Left lung (tissue), 4 donors: ENCODE measurements at regions not wholly inside any gene's neighbourhood (a gene's known extent, or its start where the extent isn't known, plus 50 kb on each side); places are given as distances from the start of the nearest gene placed in this dataset.

Experiments
- ATAC-seq: fragments of 200-7000 bp; cut with Tn5 transposase; one replicate; pipeline ENCODE4 v1.9.1; 2020; ENCODE audit warnings: moderate library complexity
- DNase-seq, 4 donors: peaks; one replicate each; pipeline ENCODE4 v3.0.0-alpha.2; 2013 to 2020
- H3K27ac ChIP-seq, 2 donors: fragments of 200-600 bp; sonication (generic) in 1 of 2; one replicate each; pipeline versions ENCODE4 v1.5.0 to v1.8.0; 2020 to 2021
- H3K27me3 ChIP-seq, 2 donors: fragments of 200-600 bp; sonication (generic) in 1 of 2; one replicate each; pipeline versions ENCODE4 v1.5.0 to v1.8.0; 2020 to 2021
- H3K36me3 ChIP-seq, 2 donors: fragments of 200-600 bp; sonication (generic) in 1 of 2; one replicate each; pipeline versions ENCODE4 v1.5.0 to v1.8.0; 2020 to 2021
- H3K4me1 ChIP-seq, 2 donors: fragments of 200-600 bp; one replicate each; pipeline ENCODE4 v1.8.0; 2021
- H3K4me3 ChIP-seq, 2 donors: fragments of 200-600 bp; sonication (generic) in 1 of 2; one replicate each; pipeline versions ENCODE4 v1.5.0 to v1.8.0; 2020 to 2021; ENCODE audit warnings: mild to moderate bottlenecking in 1 of 2
- H3K9me3 ChIP-seq, 2 donors: fragments of 200-600 bp; sonication (generic) in 1 of 2; one replicate each; pipeline versions ENCODE4 v1.5.0 to v1.8.0; 2020 to 2021
- intact Hi-C, 2 donors: fragments of 100-400 bp; cut with DNase I; formaldehyde crosslinking; loops; one replicate each; pipeline versions ENCODE4 v1.11.2 to v1.14.2; 2022
- TF ChIP-seq, protein P1 (sequence below), 2 donors: fragments of 200-600 bp; sonication (generic) in 1 of 2; IDR thresholded peaks; one replicate each; pipeline versions ENCODE4 v1.5.0 to v1.8.0; 2021; ENCODE audit warnings: antibody characterized with exemption in 2 of 2
- donor health status: DM: no; HTN: yes; CAD: no.
- donor health status: DM: no; HTN: no; CAD: no.

DNA sequence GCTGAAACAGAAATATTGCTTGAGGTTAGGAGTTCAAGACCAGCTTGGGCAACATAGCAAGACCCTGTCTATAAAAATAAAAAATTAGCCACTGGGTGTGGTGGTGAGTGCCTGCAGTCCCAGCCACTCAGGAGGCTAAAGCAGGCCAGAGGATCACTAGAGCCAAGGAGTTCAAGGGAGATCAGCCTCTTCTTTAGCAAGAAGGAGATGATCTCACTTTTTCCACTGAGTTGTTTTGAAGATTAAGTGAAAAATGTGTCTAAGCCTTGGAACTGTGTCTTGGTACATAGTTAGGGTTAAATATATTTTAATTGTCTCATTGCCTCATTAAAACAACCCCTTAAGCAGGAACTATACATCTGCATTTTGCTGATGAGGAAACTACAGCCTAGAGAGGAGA, 279.0 kb upstream of the ZFP64 start:
- no peaks in the 10 kb centered on the region for H3K4me1 ChIP-seq
- TF ChIP-seq, protein P1, sequence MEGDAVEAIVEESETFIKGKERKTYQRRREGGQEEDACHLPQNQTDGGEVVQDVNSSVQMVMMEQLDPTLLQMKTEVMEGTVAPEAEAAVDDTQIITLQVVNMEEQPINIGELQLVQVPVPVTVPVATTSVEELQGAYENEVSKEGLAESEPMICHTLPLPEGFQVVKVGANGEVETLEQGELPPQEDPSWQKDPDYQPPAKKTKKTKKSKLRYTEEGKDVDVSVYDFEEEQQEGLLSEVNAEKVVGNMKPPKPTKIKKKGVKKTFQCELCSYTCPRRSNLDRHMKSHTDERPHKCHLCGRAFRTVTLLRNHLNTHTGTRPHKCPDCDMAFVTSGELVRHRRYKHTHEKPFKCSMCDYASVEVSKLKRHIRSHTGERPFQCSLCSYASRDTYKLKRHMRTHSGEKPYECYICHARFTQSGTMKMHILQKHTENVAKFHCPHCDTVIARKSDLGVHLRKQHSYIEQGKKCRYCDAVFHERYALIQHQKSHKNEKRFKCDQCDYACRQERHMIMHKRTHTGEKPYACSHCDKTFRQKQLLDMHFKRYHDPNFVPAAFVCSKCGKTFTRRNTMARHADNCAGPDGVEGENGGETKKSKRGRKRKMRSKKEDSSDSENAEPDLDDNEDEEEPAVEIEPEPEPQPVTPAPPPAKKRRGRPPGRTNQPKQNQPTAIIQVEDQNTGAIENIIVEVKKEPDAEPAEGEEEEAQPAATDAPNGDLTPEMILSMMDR (IDR thresholded peaks at IDR 0.05) = no peak
- DNase-seq (no peak), ATAC-seq (no peak)
- intact Hi-C loops = no loop called here
- H3K4me3 ChIP-seq = no peak overlapping the region
- H3K27me3 ChIP-seq = no peaks in the 10 kb centered on the region
- H3K36me3 ChIP-seq = no peaks in the 10 kb centered on the region
- no peaks in the 10 kb centered on the region for H3K9me3 ChIP-seq
- no peak overlapping the region for H3K27ac ChIP-seq

DNA sequence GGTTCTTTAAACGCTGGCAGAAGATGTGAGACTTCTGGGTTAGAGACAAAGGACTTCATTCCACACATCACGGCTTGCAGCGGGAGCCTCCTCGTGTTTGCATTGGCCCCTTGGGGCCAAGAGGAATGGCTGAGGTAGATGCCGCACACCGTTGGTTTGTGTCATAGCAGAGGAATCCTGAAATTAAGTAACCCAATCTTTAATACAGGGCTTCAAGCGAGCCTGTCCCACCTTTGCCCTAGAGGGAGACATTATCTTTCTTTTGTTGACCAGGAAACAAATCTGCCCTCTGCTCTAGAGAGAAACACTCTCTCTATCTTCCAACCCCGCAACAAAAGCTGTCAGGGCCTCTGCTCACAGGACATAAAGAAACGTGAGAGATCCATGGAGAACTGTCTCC, 277.5 kb upstream of the ZFP64 start:
- DNase-seq = no peak
- no peaks in the 10 kb centered on the region for H3K36me3 ChIP-seq
- no peaks in the 10 kb centered on the region for H3K4me1 ChIP-seq
- ATAC-seq = no peak
- no peaks in the 10 kb centered on the region for H3K9me3 ChIP-seq
- peaks cover 0 to 11% of the 10 kb centered on the region in 2 donors for H3K27me3 ChIP-seq
- H3K4me3 ChIP-seq = no peak overlapping the region
- no peak overlapping the region for H3K27ac ChIP-seq
- intact Hi-C loops = no loop called here
- TF ChIP-seq, protein P1 (IDR thresholded peaks at IDR 0.05) = no peak

DNA sequence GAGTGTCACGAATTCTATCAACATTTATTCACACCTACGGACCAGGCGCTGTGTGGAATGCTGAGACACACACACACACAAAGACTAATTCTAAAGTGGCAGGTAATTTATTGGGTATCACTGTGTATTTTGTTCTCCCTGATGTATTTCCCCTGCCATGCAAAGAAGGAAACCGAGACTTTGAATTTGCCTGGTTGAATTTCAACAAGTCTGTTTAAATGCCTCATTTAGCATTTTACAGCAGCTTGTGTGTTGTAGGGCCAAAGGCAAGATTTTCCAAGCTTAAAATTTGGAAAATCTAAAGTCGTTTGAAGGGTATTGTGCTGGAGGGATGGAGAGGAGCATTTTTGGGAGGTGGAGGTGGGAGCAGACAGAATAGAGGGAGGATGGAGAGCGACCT, 274.4 kb upstream of the ZFP64 start:
- TF ChIP-seq, protein P1 (IDR thresholded peaks at IDR 0.05) = no peak
- no peaks in the 10 kb centered on the region for H3K4me1 ChIP-seq
- H3K9me3 ChIP-seq = no peaks in the 10 kb centered on the region
- H3K27ac ChIP-seq = no peak overlapping the region
- H3K27me3 ChIP-seq = peaks cover 0 to 19% of the 10 kb centered on the region in 2 donors
- no peaks in the 10 kb centered on the region for H3K36me3 ChIP-seq
- ATAC-seq (no peak), DNase-seq (no peak)
- H3K4me3 ChIP-seq = no peak overlapping the region
- intact Hi-C loops = no loop called here

DNA sequence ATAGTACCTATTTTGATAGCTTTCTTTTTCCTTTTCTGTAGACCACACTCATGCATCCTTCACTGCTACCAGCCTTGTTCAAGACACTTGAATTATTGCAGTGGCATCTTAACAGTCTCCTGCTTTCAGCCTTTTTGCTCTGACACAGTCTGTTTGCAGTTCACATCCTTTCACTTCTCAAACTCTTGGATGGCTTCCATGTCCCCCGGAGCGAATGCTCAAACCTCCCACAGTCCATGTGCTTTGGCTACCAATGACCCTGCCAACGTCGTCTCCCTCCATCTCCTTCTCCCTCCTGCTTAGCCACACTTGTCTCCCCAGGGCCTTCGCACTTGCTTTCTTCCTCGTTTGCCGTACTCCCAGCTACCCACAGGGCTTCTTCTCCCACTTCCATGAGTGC, 270.0 kb upstream of the ZFP64 start:
- TF ChIP-seq, protein P1 (IDR thresholded peaks at IDR 0.05) = no peak
- no peak for DNase-seq
- no peak overlapping the region for H3K27ac ChIP-seq
- peaks cover 0 to 4% of the 10 kb centered on the region in 2 donors for H3K9me3 ChIP-seq
- H3K27me3 ChIP-seq = peaks cover 0 to 19% of the 10 kb centered on the region in 2 donors
- ATAC-seq = no peak
- intact Hi-C loops = no loop called here
- H3K4me1 ChIP-seq = no peaks in the 10 kb centered on the region
- no peak overlapping the region for H3K4me3 ChIP-seq
- H3K36me3 ChIP-seq = no peaks in the 10 kb centered on the region

DNA sequence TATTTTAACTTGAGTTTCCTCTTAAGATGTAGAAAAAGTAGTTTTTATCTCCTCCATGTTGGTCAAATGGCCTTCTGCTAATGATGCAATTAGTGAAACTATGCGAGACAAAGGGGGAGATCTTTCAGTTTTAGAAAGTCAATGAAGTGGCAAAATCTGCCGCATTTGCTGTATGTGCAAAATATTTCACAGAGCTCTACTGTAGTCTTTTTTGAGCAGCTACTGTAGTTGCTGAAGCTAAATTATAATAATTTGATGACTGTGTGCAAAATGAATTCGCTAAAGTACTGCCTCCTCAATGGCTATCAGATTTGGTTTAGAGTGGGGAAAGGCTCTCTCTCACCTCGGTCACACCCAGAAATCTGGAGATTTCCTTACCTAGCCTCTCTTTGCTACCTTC, 267.6 kb upstream of the ZFP64 start:
- Histone ChIP-seq H3K27me3 (peaks cover 0 to 8% of the 10 kb centered on the region in 2 donors), H3K27ac (no peak overlapping the region), H3K4me3 (no peak overlapping the region), H3K36me3 (no peaks in the 10 kb centered on the region), H3K9me3 (peaks cover 0 to 4% of the 10 kb centered on the region in 2 donors), H3K4me1 (no peaks in the 10 kb centered on the region)
- no peak for ATAC-seq
- intact Hi-C loops = no loop called here
- no peak for DNase-seq
- TF ChIP-seq, protein P1 (IDR thresholded peaks at IDR 0.05) = no peak
